ENCODE measurements at regions not wholly inside any gene's neighbourhood (a gene's known extent, or its start where the extent isn't known, plus 50 kb on each side); places are given as distances from the start of the nearest gene placed in this dataset.
"Not testable (repeated sequence)": the region's sequence is repeated elsewhere in the genome, so short reads cannot be mapped to it uniquely, and the experiment has no call there.

DNA sequence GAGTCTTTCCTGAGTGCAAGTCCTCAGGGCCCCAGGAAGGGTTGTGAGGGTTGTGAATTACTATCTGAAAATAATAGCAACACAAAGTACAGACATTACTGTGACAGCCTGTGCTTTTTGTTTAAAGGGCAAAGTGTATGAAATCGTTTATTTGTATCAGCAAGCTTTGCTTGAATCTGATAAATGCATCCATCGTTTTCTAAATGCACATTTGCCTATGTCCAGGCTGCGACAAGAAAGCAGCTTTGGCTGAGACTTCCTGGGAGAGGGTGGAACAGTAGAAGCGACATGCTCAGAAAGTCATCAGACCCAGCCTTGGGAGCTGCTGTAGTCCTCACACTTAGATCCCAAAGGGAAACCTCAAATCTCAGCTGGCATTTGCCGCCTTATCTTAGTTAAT lies 524.2 kb upstream of the SALL3 start:
- no peak for DNase-seq (ENCODE audit: low spot score)

DNA sequence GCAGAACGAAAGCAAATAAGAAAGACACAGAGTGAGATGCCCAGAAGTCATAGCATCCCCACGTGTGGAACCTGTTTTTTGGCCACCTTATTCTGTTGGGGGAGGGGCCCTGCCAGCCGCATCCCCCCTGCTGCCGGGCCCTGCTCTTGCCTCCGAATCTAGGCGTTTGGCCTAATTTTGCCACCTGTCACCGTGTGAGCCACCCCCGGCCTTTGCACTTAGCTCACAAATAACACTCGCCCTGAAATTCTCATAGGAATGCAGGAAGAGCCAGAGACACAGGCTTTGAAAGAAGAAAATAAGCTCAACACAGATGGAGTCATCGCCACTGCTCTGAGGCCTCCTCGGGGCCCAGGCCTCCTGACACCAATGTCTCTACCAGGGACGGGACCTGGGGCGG lies 522.6 kb upstream of the SALL3 start:
- no peak for DNase-seq (ENCODE audit: low spot score)

DNA sequence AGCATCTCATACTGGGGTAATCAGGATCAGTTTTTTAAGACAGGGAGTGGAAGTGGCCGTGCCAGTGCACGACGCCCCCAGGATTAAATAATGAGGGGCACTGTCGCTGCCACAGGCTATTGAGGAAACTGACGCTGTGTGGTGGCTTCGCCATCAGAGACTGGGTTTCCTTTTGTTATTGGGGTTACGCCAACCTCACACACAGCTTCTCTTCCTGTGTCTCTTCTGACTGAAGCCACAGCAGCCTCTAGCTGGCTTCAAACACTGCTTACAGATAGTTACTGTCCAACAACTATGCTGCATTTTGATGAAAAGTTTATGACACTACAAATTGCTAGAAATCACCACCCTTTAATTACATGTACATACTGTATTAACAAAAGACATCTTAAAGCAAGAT lies 521.9 kb upstream of the SALL3 start:
- no peak for DNase-seq (ENCODE audit: low spot score)

DNA sequence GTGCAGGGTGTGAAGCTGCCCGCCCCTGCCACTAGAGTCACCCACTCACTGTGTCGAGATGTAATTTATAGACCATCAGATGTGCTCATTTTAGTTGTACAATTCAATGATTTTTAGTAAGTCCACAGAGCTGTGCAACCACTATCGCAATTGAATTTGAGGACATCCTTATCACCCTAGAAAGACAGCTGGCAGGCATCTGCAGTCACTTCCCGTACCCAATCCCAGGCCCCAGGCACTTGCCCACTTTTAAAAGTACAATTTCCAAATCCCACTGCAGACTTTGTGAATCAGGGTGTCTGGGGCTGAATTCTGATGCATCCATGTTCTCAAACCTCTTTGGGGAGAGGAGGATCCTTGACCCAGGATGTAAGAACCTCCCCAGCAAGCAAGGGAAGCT lies 521.3 kb upstream of the SALL3 start:
- DNase-seq (ENCODE audit: low spot score): no peak

DNA sequence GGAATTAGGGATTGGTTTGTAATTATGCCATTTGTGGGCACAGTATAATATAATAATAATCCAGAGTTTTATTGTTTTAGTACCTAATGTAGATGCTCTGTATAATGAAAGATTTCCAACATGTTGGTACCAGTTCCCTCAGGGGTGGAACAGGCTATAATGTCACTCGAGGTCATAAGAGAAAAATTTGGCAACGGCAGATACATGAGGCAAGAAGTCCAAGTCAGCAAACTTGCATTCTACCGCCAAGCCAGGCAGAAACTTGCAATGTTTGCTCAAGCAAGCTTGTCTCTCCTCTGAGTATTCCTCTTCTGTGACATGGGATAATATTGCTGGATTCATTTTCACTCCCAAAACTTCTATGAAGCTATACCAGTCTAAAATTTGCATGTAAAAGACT lies 520.0 kb upstream of the SALL3 start:
- DNase-seq (ENCODE audit: low spot score): no peak

DNA sequence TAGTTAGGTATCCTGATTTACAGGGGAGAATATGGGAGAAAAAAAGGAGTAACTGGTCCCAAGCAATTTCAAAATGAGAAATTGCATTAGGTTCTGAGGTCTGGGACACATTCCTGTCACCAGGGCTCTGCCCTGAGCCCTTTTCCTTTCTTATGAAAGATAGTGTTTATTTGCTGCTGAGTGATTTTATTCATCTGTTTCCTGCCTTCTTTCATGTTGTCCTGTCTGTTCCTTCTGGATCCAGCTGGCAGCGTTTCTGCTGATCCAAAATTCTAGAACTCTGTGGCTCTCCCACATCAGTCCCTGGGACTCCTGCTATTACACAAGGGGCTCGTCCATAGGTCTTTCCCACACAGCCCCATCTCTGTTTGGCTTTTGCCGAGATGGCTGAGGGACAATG lies 519.1 kb upstream of the SALL3 start:
- DNase-seq (ENCODE audit: low spot score): no peak

DNA sequence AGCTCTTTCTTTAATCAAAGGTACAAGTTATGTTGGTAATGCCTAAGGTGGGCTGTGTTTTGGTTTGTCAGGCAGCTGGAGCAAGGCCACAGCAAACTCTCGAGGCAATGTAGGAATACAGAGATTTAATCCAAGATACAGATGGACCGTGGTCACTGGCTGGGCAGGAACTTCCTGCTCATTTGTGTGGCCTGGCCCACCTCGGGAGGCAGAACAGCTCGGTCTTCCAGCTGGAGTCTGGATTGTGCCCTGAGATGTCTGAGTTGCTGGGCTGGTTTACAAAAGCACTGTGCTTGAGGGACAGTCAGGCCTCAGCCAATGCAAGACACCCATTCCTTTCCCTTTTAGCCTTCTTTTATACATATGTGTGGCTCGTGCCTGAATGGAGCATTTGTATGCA lies 506.1 kb upstream of the SALL3 start:
- DNase-seq (ENCODE audit: low spot score): no peak

DNA sequence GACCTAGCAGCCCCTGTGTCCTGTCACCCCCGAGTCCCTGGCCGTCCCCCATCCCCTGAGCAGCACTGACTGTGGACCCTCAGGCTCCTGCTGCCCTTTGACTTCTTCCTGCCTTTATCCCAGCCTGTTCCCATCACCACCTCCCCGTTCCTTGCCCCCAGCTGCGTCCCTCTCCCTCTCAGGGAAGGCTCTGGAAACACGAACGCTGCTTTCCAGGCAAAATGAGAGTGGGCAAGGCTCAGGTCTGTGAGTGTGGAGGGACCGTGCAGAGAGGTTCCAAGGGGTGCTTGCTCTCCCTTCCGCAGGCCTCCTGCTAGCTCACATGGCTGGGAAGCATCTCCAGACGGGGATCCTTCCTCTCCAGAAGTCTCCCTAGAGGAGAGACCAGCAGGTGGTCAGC lies 501.8 kb upstream of the SALL3 start:
- no peak for DNase-seq (ENCODE audit: low spot score)

DNA sequence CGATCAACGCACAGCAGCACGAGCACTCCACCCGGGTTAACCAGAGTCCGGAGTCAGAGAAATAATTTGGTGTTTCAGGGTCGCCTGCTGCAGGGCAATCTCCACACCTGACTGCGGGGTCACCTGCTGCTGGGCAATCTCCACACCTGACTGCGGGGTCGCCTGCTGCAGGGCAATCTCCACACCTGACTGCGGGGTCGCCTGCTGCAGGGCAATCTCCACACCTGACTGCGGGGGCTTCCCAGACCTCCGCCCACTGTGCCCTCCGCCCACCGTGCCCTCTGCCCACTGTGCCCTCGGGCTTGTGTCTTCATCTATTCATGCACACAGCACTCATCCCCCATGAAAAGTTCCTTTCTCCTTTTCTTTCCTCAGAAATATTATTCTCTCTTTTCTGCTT lies 500.2 kb upstream of the SALL3 start:
- no peak for DNase-seq (ENCODE audit: low spot score)

DNA sequence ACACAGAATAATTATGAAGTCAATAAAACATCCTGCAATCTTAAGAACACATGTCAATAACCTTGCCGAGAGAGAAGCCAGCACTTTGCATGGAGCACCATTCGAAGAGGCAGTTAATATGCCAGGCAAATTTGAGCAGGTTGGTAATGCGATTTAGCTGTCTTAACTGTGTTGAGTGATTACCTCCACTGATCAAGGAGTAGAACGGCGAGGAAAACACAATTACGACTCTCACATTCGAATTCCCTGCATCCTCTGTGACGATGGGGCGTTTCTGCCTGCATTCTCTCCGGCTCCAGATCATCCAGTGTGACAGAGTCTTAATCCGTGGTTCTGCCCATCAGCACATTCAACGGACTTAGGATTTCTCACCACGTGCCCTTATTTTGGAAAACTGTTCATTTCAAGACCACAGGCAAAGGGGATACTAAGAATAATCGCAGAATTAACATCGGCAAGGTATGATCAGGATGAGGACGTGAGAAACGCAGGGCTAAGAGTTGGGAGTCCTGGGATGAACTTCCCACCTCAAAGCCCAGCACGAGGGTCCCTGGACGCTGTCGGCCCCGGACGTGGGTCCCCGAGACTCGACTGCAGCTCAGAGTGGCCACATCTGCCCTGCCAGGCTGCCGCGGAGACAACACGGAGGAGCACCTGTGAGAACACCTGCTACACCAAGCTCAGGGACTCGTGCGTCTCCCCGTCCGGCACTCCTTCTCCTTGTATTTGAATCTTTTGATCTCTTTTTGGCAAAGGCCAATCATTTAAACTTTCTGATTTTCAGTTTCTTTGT lies 499.2 kb upstream of the SALL3 start:
- DNase-seq (ENCODE audit: low spot score): no peak

DNA sequence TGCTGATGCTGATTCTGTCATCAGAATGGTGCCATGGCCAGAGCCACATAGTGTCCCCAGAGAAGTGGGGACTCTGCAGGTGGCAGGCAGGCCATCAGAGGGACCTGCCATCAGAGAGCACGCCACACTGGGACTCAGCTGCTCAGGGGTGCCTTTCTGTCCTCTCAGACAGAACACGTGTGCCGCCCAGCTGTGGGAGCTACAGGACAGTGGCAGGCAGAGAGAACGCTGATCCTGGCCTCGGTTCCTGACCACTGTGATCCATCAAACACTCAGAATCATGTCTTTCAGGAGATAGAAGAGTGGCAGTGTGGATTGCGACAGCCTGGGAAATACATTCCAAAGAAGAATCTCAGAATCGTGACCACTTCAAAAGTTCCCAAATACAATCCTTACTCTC lies 497.2 kb upstream of the SALL3 start:
- DNase-seq (ENCODE audit: low spot score): no peak

DNA sequence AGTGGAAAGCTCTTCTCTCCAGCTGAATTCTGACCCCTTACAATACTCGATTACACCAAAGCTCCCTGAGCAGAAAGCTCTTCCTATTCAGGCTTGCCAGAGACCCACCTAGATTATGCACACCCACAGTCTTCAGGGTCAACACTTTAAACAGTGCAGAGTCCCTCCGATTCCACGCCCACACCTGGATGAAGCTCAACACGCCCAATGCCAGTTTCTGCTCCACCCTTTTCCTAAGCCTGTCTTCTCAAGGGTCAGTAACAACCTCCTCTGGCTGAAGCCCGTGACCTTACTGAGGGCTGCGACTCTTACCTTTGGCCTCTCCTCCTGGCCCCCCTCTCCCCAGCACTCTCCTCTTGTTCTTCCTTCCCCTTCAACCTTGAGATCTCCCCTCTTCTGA lies 492.0 kb upstream of the SALL3 start:
- no peak for DNase-seq (ENCODE audit: low spot score)

DNA sequence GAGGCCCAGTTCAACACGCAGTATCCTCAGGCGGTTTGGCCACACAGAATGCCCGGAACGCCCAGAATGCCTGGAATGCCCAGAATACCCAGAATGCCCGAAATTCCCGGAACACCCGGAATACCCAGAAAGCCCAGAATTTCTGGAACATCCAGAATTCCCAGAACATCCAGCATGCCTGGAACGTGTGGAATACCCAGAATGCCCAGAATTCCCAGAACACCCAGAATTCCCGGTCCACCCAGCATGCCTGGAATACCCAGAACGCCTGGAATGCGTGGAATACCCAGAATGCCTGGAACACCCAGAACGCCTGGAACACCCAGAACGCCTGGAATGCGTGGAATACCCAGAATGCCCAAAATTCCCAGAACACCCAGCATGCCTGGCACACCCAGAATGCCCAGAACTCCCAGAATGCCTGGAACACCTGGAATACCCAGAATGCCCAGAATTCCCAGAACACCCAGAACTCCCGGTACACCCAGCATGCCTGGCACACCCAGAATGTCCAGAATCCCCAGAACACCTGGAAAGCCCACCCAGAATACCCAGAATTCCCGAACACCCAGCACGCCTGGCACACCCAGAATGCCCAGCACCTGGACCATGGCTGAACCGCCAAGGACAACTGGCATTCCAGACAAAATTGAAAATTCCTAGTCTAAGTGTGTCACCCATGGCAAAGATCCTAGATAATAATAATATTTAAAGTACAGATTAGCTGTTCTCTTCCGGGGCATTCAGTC lies 487.4 kb upstream of the SALL3 start:
- no peak for DNase-seq (ENCODE audit: low spot score)

DNA sequence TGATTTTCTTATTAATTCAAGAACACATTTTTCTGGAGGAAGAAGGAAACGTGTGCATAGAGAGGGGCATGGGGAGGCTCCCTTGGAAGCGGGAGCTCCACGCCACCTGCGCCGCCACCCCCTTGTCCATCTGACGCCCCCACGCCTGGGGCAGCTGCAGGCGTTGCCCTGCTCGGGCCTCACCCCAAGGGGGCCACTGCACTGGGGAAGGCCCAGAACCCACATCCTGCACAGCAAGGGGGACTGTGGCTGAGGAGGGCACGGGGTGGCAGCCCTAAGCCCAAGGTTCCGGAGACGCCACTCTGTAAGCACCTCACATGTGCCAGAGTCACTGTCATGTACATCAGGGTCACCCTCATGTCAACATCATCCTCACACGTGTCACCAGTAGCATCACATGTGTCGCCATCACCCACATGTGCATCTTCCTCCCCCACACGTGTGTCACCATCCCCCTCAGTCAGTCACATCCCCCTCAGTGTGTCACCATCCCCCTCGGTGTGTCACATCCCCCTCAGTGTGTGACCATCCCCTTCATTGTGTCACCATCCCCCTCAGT lies 486.7 kb upstream of the SALL3 start:
- DNase-seq (ENCODE audit: low spot score): no peak

DNA sequence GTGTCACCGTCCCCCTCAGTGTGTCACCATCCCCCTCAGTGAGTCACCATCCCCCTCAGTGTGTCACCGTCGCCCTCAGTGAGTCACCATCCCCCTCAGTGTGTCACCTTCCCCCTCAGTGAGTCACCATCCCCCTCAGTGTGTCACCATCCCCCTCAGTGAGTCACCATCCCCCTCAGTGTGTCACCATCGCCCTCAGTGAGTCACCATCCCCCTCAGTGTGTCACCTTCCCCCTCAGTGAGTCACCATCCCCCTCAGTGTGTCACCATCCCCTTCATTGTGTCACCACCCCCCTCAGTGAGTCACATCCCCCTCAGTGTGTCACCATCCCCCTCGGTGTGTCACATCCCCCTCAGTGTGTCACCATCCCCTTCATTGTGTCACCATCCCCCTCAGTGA lies 486.1 kb upstream of the SALL3 start:
- not testable (repeated sequence) for DNase-seq (ENCODE audit: low spot score)

DNA sequence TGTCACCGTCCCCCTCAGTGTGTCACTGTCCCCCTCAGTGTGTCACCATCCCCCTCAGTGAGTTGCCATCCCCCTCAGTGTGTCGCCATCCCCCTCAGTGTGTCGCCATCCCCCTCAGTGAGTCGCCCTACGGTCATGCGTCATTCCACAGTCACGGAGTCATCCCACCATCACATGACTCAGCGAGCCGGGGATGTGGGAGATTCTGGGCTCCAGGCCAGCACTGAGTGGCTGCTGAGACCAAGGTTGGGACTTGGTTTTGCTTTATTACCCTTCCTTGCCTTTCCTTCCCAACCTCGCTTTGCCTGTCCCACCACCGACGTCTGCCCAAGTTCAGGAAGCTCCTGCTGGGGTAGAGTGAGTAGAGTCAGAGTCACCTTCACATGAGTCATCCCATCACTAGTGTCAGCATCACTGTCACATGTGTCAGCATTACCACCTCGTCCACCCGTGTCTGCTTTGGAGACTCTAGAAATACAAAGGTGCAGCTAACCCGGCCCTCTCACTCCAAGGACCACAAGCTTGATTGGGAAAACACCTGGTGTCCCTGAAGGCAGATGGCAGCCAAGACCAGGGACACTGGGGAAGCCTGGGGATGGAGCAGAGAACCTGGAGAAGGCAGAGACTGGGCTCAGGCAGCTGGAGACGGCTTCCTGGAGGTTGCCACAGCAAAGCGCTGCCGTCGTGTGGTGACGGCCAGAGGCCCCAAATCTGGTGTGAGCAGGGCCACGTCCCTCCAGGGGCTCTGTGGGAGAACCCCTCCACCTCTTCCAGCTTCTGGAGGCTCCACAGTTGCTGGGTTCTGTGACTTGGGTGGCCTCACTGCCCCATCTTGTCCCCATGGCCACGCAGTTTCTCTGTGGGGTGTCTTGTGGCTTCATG lies 485.2 kb upstream of the SALL3 start:
- DNase-seq (ENCODE audit: low spot score): no peak

DNA sequence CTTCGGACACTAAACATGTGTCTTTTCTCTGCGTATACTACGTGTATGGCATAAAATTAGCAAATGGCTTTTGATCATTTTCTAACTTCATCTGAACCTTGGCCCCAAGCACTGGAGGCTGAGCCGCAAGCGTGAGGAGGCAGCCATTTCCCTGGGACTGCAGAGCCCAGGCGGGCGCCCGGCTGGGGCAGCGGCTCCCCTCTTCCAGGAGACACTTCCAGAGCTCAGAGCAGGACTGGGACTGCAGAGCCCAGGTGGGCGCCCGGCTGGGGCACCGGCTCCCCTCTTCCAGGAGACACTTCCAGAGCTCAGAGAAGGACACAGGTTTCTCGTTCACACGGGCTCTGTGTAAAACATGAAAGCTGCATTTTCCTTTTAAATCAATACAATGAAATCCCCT lies 484.1 kb upstream of the SALL3 start:
- no peak for DNase-seq (ENCODE audit: low spot score)

DNA sequence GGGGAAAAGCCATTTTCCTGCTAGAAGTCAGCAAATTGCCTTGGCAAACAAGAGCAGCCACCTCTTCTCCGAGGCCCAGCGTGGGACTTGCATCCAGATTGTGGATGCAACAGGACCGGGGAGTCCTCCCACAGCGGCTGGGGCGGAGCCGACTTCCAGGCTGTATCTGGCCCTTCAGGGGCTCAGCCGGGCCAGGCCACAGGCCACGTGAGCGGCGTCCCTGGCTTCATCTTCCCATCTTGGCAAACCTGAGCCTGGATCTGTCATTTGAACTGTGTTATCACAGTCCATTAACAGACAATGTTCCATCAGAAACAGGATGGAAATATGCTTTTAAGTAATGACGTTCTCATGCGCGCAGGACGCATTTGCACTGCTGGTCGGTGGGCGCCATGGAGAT lies 483.5 kb upstream of the SALL3 start:
- no peak for DNase-seq (ENCODE audit: low spot score)

DNA sequence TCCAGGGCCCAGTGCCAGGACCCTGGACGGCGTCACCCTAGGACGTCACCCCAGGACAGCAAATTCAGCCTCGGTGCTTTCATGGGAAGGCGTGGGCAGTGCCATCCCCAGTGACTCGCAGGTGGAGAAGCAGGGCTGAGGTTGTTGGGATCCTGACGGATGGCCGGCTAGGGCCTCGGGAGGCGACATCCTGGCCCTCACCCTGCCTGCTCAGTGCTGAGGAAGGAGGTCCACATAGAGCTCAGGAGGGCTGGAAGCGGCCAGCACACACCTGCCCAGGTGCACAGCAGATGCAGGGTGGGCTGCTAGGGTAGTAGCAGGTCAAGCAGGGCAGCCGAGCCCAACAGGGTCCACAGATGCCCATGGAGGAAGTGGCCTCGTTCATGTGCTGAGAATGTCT lies 482.0 kb upstream of the SALL3 start:
- no peak for DNase-seq (ENCODE audit: low spot score)

DNA sequence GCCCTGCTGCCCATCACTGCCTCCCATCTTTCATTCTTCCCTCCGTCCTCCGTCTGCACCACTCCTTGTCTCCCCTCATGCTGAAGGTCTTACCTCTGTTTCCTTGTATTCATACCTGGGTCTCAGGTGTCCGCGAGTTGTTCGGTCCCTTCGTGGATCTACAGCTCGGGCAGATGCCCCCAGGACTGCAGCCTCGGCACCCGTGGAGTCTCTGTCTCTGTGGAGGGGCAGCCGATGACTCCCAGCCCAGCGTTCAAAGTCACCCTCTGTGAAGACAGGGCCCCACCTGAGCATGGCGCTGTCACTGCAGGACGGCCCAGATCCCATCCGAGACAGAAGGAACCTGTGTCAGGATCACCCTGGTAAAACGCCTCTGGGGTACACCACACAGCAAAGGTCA lies 480.0 kb upstream of the SALL3 start:
- no peak for DNase-seq (ENCODE audit: low spot score)

DNA sequence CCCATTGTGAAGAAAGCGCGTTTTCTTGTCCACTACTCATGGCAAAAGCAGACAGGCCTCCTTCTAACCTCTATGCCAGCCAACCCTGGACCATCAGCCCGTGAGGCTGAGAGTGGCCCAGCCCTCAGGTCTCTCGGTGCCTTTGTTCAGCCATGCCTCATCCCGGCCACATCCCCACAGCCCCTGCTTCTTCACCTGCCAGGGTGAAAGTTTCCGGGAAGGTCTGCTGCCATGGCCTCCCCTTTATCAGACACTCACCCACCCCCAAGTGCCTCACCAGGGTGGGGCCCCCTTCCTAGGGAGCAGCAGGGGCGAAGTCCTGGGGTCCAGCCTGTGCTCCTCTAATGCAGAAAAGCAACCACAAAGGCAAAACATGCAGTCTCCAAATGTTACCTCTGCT lies 478.4 kb upstream of the SALL3 start:
- no peak for DNase-seq (ENCODE audit: low spot score)

DNA sequence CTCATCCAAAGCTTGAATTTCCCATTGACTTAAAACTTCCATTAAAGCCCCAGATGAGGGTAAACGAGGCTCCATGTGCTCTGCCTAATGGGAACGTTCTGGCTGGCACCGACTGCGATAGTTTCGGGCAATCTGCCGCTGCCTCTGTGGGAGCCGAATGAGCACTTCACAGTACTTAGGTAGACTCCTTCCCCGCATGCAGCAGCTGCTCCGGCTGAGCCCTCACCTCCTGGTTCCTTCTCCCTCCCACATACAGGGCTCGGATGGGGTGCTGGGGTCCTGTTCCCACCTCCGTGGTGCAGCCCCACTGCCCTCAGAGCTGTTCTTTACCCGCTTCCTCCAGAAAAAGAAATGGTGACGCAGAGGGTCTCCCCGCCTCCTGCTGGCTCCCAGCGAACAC lies 476.5 kb upstream of the SALL3 start:
- no peak for DNase-seq (ENCODE audit: low spot score)
